Mesothelial cell of epicardium (in vitro differentiated cells): ENCODE measurements at regions not wholly inside any gene's neighbourhood (a gene's known extent, or its start where the extent isn't known, plus 50 kb on each side); places are given as distances from the start of the nearest gene placed in this dataset.
"Not testable (repeated sequence)": the region's sequence is repeated elsewhere in the genome, so short reads cannot be mapped to it uniquely, and the experiment has no call there.

Experiments
- DNase-seq, 2 experiments: peaks; one replicate each; pipeline ENCODE4 v3.0.0; 2021; ENCODE audit warnings: low spot score in 2 of 2; ENCODE audit not compliant: unreplicated experiment in 2 of 2
- H3K27ac Mint-ChIP-seq: 2 replicates; pipeline ENCODE4 v1.8.0; 2021; ENCODE audit warnings: mixed read lengths
- H3K27me3 Mint-ChIP-seq: 2 replicates; pipeline ENCODE4 v1.8.0; 2021; ENCODE audit warnings: low read depth, mixed read lengths
- H3K36me3 Mint-ChIP-seq: 2 replicates; pipeline ENCODE4 v1.8.0; 2021; ENCODE audit warnings: mixed read lengths
- H3K4me1 Mint-ChIP-seq: 2 replicates; pipeline ENCODE4 v1.8.0; 2021; ENCODE audit warnings: mixed read lengths
- H3K4me3 Mint-ChIP-seq: 2 replicates; pipeline ENCODE4 v1.8.0; 2021; ENCODE audit warnings: mild to moderate bottlenecking, moderate library complexity, mixed read lengths
- H3K9me3 Mint-ChIP-seq: 2 replicates; pipeline ENCODE4 v1.8.0; 2021; ENCODE audit warnings: mixed read lengths
- TF ChIP-seq, protein P1 (sequence below): fragments of 200-600 bp; sonication (generic); IDR thresholded peaks from one replicate; pipeline ENCODE4 v1.5.0; 2021; ENCODE audit warnings: antibody characterized with exemption; ENCODE audit not compliant: unreplicated experiment

DNA sequence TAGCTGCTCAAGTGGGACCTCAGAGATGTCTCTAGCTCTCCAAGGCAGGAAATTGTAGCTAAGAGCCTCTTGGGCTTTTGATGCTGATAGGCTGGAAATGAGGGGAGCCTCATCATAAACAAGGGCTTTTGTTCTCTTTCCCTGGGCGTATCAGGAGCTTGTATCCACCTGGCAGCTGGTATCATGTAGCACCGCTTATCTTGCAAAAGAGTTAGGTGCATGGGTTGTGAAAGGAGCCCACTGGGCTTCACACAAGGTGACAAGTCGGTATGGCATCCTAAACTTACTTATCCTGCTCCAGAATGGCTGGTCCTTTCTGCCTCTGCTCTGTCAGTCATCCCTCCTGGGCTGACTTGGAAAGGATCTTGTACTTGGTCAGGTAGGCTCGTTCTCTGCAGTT, 565.8 kb downstream of the GRXCR1 start:
- Mint-ChIP-seq H3K4me1 (no peaks in the 10 kb centered on the region), H3K36me3 (no peaks in the 10 kb centered on the region), H3K27ac (no peak overlapping the region), H3K9me3 (no peaks in the 10 kb centered on the region), H3K4me3 (no peak overlapping the region), H3K27me3 (no peaks in the 10 kb centered on the region)
- no peak for DNase-seq
- TF ChIP-seq, protein P1, sequence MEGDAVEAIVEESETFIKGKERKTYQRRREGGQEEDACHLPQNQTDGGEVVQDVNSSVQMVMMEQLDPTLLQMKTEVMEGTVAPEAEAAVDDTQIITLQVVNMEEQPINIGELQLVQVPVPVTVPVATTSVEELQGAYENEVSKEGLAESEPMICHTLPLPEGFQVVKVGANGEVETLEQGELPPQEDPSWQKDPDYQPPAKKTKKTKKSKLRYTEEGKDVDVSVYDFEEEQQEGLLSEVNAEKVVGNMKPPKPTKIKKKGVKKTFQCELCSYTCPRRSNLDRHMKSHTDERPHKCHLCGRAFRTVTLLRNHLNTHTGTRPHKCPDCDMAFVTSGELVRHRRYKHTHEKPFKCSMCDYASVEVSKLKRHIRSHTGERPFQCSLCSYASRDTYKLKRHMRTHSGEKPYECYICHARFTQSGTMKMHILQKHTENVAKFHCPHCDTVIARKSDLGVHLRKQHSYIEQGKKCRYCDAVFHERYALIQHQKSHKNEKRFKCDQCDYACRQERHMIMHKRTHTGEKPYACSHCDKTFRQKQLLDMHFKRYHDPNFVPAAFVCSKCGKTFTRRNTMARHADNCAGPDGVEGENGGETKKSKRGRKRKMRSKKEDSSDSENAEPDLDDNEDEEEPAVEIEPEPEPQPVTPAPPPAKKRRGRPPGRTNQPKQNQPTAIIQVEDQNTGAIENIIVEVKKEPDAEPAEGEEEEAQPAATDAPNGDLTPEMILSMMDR, result no peak

DNA sequence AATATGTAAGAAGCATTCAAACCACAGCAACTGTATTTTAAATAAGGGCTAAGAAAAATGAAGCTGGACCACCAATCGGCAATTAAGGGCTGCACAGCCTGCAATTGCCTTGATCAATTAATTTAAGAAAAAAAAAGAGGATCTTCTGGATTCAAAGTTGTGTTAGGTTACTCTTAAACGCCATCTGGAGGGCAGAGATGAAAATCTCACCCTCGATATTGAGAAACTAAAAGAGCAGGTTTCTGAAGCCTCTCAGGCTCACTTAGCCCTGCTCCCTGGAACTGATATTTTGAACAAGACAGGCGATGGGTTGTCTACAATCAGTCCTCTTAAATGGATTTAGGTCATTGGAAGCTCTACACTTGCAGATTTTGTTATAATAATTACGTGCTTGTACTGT, 579.4 kb downstream of the GRXCR1 start:
- Mint-ChIP-seq H3K4me3 (no peak overlapping the region), H3K9me3 (peaks cover 81% of the 10 kb centered on the region), H3K4me1 (no peaks in the 10 kb centered on the region), H3K27me3 (no peaks in the 10 kb centered on the region), H3K27ac (no peak overlapping the region), H3K36me3 (peaks cover 3% of the 10 kb centered on the region)
- DNase-seq, result no peak
- TF ChIP-seq, protein P1, result no peak

GRCh38 chr4:43481526-43481925, 589.0 kb downstream of the GRXCR1 start:
- H3K9me3 Mint-ChIP-seq, result peaks cover 27% of the 10 kb centered on the region
- no peak for DNase-seq

DNA sequence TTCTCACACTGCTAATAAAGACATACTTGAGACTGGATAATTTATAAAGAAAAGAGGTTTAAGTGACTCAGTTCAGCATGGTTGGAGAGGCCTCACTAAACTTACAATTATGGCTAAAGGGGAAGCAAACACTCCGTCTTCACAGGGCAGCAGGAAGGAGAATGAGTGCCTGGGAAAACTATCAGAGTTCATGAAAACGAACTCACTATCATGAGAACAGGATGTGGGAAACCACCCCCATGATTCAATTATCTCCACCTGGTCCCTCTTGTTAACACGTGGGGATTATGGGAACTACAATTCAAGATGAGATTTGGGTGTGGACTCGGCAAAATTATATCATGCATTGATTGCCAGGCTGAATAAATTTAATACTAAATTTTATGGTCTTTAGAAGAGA, 592.7 kb downstream of the GRXCR1 start:
- TF ChIP-seq, protein P1, result no peak
- Mint-ChIP-seq H3K27me3 (no peaks in the 10 kb centered on the region), H3K4me3 (no peak overlapping the region), H3K27ac (no peak overlapping the region), H3K36me3 (no peaks in the 10 kb centered on the region), H3K4me1 (no peaks in the 10 kb centered on the region), H3K9me3 (peaks cover 15% of the 10 kb centered on the region)
- no peak for DNase-seq

More at GRCh38 chr4:43481526-43481925, 589.0 kb downstream of the GRXCR1 start:
- Mint-ChIP-seq H3K27ac (no peak overlapping the region), H3K4me1 (no peaks in the 10 kb centered on the region), H3K4me3 (no peak overlapping the region), H3K36me3 (no peaks in the 10 kb centered on the region), H3K27me3 (no peaks in the 10 kb centered on the region)
- TF ChIP-seq, protein P1, result no peak

GRCh38 chr4:43496188-43496587, 603.7 kb downstream of the GRXCR1 start:
- no peak for DNase-seq
- H3K27ac Mint-ChIP-seq, result no peak overlapping the region
- H3K4me3 Mint-ChIP-seq, result no peak overlapping the region
- no peaks in the 10 kb centered on the region for H3K9me3 Mint-ChIP-seq
- no peaks in the 10 kb centered on the region for H3K36me3 Mint-ChIP-seq
- H3K4me1 Mint-ChIP-seq, result no peaks in the 10 kb centered on the region
- TF ChIP-seq, protein P1, result no peak
- no peaks in the 10 kb centered on the region for H3K27me3 Mint-ChIP-seq

GRCh38 chr4:43496602-43497001, 604.1 kb downstream of the GRXCR1 start:
- DNase-seq, result no peak
- no peak overlapping the region for H3K4me3 Mint-ChIP-seq
- no peaks in the 10 kb centered on the region for H3K36me3 Mint-ChIP-seq
- H3K27ac Mint-ChIP-seq, result no peak overlapping the region
- H3K9me3 Mint-ChIP-seq, result no peaks in the 10 kb centered on the region
- TF ChIP-seq, protein P1, result no peak
- H3K4me1 Mint-ChIP-seq, result no peaks in the 10 kb centered on the region
- H3K27me3 Mint-ChIP-seq, result no peaks in the 10 kb centered on the region

GRCh38 chr4:43505823-43506222, 613.3 kb downstream of the GRXCR1 start:
- not testable (repeated sequence) for H3K27ac Mint-ChIP-seq, H3K4me1 Mint-ChIP-seq, H3K4me3 Mint-ChIP-seq, DNase-seq, H3K27me3 Mint-ChIP-seq, H3K36me3 Mint-ChIP-seq
- H3K9me3 Mint-ChIP-seq, result peaks cover 15% of the 10 kb centered on the region
